Neuron (in vitro differentiated cells): ENCODE measurements at regions not wholly inside any gene's neighbourhood (a gene's known extent, or its start where the extent isn't known, plus 50 kb on each side); places are given as distances from the start of the nearest gene placed in this dataset.

Source experiments
- H2AFZ ChIP-seq: one replicate; pipeline ENCODE4 v1.6.1; 2013; ENCODE audit warnings: low read depth, mild to moderate bottlenecking, inconsistent platforms, low read length, moderate library complexity
- H3K27me3 ChIP-seq: one replicate; pipeline ENCODE4 v1.6.1; 2013; ENCODE audit warnings: low read length; ENCODE audit not compliant: insufficient read depth
- H3K36me3 ChIP-seq: one replicate; pipeline ENCODE4 v1.6.1; 2013; ENCODE audit warnings: low read length; ENCODE audit not compliant: insufficient read depth
- H3K4me1 ChIP-seq: one replicate; pipeline ENCODE4 v1.6.1; 2013; ENCODE audit warnings: low read length; ENCODE audit not compliant: insufficient read depth
- H3K4me3 ChIP-seq: 2 replicates; pipeline ENCODE4 v1.5.1; 2013; ENCODE audit warnings: mild to moderate bottlenecking, low read length, moderate library complexity
- H3K9me3 ChIP-seq: one replicate; pipeline ENCODE4 v1.6.1; 2013; ENCODE audit warnings: low read length

DNA sequence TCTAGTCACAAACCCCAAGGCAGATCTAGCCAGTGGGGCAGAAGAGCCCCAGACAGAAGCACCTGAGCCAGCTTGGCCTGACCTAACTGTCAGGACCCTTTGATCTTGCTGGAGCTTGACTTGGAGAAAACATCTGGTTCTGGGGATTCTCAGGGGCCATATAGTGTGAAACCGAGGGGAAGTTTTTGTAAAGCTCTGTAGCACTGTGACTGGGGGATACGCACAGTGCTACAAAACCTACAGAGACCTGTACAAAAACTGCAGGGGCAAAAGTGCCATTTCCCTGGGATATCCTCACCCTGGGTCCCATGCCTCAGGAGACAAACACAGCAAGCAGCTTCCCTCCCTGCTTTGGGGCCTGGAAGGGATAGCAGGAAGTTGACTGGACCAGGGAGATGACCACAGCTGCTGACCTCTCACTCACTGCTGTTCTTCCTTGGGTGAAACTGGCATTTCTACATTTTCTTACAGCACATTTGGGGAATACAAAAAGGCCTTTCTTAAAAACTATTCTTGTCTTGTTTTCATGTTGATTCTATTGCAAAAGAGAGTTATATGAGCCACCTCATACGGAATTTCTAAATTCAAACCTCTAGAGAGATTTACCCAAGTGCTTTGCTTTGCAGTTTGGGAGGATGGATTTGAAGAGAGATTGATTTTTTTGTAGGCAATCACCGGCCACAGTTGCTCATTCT is 140.0 kb downstream of the DAD1 start:
- Histone ChIP-seq H3K4me1 (peaks cover 5% of the 10 kb centered on the region), H3K9me3 (no peaks in the 10 kb centered on the region), H2AFZ (peak overlapping the region; percentile 6), H3K36me3 (no peaks in the 10 kb centered on the region), H3K27me3 (no peaks in the 10 kb centered on the region), H3K4me3 (no peak overlapping the region)

DNA sequence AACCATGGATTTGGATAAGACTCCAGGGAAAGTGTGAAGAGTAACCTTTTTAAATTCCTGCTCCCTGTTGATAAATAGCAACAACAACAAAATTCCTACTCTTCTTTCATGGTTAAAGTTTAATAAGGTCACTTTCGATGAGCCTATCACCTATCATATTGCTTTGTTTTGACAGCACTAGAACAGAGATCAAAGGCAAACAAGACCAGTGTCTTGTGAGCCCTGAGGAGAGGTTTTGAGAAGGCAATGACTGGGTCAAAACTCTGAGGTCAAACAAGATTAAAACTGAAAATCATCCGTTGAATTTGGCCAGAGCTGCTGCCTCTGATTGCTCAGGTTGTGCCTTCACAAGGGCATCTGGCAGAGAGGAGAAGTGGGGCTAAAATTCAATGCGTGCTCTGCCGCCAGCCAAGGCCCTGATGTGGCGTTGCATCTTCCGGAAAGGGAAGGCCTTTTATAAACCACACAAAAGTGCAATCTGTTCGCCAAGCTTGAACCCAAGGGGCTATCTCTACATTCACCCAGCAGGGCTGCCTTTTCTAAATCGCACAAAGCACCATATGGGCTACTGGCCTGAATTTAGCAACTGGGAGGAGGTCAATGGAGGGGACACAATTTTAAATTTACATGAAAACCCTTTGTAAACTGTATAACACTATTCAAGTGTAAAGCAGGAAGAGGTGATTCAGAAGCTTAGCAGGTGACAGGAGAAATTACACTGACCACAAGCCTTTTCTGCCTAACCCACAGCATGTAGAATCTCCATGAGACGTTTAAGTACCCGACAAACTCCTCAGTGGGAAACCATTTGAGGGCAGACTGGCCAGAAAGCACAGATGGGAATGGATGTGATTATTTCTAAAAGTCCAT is 140.8 kb downstream of the DAD1 start:
- H3K36me3 ChIP-seq, result no peaks in the 10 kb centered on the region
- no peaks in the 10 kb centered on the region for H3K9me3 ChIP-seq
- no peaks in the 10 kb centered on the region for H3K27me3 ChIP-seq
- peaks cover 5% of the 10 kb centered on the region for H3K4me1 ChIP-seq
- H2AFZ ChIP-seq, result peak overlapping the region; percentile 6
- H3K4me3 ChIP-seq, result no peak overlapping the region

DNA sequence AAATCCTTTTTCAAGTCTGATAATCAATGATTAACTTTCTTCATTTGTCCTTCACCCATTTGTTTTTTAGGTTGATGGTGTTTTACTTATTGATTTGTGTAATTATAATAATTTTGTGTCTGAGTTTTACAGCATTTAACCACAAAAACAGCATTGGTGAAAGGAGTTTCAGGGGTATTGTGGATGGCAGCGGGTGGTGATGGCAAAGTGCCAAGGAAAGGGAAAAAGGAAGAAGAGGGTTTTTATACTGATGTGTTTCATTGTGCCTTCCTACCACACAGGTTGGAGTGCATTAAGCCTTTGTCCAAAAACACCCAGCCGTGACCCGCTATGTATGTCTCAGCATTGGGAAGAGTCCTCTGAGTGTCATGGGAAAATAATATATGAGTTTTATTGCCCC is 150.3 kb downstream of the DAD1 start:
- Histone ChIP-seq H3K36me3 (no peaks in the 10 kb centered on the region), H3K4me1 (no peaks in the 10 kb centered on the region), H2AFZ (no peak overlapping the region), H3K9me3 (no peaks in the 10 kb centered on the region), H3K27me3 (no peaks in the 10 kb centered on the region), H3K4me3 (no peak overlapping the region)

DNA sequence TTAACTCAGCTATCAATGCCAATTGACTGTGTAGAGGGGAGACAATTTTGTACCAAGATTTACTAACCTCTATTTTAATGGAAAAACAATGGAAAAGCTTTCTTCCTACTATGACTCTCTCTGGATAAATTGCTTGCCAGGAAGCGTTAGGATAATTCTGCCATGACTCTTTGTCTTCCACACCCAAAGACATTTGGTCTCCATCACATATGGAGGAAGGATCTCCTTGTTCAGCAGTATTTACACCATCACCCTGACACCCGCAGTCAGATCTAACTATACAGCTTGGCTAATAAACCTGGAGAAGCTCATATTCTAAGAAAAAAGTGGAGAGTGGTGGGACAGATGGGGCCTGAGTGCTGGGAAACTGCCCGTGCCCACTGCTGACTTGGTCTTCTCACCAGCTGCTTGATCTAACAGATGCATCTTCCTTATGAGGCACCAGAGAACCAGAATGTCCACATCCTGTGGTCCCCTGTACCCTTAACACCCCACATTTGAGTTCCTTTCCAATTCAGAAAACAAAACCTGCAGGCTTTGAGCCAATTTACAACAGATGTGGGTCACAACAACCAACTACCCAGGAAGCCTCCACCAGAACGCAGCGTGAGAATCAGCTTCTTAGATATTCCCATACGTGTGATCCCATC is 154.0 kb downstream of the DAD1 start:
- no peaks in the 10 kb centered on the region for H3K27me3 ChIP-seq
- no peak overlapping the region for H3K4me3 ChIP-seq
- no peaks in the 10 kb centered on the region for H3K9me3 ChIP-seq
- H3K36me3 ChIP-seq, result no peaks in the 10 kb centered on the region
- H2AFZ ChIP-seq, result no peak overlapping the region
- peaks cover 12% of the 10 kb centered on the region for H3K4me1 ChIP-seq

DNA sequence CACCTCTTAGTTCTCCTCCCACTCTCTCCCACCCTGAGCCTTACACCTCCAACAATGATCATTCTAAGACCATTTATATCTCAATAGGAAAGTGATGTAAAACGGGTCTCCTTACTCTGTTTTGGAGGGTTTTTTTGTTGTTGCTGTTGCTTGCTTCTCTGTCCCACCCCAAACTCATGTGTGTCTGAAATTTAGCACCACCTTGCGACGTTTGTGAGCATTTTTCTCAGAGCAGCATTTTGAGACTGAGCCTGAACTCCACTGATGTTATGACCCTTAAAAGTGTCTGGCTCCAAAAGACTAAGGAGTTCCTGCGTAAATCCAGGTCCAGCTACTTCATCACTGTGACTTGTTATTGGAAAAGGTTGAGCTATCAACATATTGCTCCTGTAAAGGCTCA is 155.0 kb downstream of the DAD1 start:
- Histone ChIP-seq H3K27me3 (no peaks in the 10 kb centered on the region), H3K4me1 (peaks cover 20% of the 10 kb centered on the region), H3K4me3 (no peak overlapping the region), H3K9me3 (no peaks in the 10 kb centered on the region), H2AFZ (no peak overlapping the region), H3K36me3 (no peaks in the 10 kb centered on the region)

DNA sequence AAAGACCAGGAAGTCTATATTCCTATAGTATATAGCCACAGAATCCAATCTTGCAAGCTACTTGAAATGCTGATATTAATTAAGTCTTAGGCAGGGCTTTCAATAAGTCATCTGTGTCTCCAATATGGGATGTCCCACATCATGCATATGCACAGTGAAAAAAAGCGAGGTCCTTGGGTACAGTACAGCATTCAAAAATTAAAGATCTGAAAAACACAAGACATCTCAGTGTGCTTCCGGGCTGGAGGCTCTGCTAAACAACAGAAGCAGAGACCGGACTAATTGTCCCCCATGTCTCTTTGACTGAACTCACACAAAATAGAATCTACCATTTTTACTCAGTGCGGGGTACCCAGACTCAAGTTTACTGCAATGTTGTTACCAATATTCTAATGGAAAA is 156.0 kb downstream of the DAD1 start:
- Histone ChIP-seq H3K9me3 (no peaks in the 10 kb centered on the region), H3K36me3 (no peaks in the 10 kb centered on the region), H3K27me3 (no peaks in the 10 kb centered on the region), H2AFZ (no peak overlapping the region), H3K4me3 (no peak overlapping the region), H3K4me1 (peaks cover 29% of the 10 kb centered on the region)

DNA sequence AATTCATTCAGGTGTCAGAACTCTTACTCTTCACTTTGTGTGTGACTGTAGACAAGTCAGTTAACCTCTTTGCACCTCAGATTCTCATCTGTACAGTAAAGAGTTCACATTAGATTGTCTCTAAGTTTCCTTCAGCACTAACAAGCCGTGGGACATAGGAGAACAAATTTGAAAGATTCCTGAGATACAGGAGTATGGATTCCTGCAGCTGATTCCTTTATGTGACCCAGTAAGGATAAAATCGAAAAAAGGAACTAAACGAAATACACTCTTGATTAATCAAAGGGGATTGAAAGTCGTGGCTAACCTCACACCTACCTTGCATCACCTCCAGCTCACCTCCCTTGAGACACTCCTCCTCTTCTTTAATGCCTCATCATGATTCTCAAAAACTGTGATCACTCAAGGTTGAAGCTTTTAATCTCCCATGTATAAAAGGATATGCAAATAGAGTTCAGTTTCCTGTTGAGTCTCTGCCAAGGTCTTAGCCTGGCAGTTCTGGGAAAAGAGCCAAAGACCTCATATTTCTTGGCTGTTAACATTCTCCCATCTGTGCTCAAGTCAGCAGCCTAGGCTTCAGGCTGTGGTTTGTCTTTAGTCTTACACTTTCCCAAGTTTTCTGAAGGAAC is 156.6 kb downstream of the DAD1 start:
- no peaks in the 10 kb centered on the region for H3K27me3 ChIP-seq
- H3K4me1 ChIP-seq, result peaks cover 35% of the 10 kb centered on the region
- H3K9me3 ChIP-seq, result no peaks in the 10 kb centered on the region
- H2AFZ ChIP-seq, result no peak overlapping the region
- no peaks in the 10 kb centered on the region for H3K36me3 ChIP-seq
- no peak overlapping the region for H3K4me3 ChIP-seq

DNA sequence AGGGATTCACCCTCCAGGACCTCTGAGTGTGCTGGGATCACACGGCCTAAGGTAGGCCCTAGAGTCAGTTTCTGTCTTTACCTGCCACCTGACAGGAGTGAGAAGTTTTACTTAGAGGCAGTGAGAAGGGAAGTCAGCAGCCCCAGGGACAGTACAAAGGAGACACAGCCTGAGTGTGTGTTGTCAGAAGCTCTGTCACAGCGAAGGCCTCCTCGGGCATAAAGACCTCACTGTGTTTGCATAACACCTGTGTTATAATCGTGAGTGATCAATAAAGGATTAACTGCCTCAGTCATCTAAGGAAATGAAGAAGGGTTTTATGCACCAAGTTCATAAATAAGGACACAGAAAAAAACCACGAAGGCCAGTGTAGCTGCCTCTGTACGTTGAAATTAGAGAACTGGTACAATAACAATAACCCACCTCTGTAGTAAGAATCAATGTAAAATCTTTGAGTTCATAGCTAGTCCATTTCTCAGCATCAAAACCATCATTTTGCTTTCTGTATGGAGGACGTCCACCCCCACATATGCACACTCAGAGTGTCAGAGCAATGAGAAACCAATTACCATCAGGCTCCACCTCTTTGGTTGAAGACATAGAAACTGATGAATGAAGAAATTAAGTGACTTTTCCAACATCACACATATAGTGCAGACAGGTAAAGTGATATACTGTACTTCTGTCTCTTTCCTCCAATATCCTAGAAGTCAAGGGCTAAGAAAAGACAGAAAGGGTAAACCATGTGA is 159.3 kb downstream of the DAD1 start:
- no peaks in the 10 kb centered on the region for H3K9me3 ChIP-seq
- H3K4me1 ChIP-seq, result peaks cover 46% of the 10 kb centered on the region
- H3K4me3 ChIP-seq, result no peak overlapping the region
- H2AFZ ChIP-seq, result no peak overlapping the region
- H3K36me3 ChIP-seq, result no peaks in the 10 kb centered on the region
- H3K27me3 ChIP-seq, result no peaks in the 10 kb centered on the region

DNA sequence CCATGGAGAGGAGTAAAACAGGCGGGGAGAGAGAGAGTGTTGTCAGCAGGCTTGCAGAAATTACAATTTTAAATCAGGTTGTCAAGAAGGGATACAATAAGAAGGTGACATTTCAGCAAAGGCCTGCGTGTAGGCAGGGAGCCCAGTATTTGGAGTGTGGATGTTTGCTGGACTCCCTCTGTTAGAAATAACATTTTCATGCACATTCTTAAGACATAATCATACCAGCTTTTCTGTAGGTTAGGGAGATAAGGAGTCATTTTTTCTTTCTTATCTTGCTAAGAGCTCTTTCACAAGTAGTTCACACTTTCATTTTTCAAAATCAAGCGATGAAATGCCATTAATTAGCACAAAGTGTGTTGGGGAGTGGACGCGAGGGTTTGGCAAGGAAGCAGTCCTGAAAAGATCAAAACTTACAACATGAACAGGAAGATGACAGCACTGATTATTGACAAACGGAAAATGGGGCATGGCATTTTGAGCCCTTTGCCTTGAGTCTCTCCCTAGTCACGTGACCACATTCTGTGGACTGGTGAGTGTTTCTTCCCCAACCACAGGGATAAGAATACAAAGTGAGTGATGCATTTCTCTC is 160.2 kb downstream of the DAD1 start:
- H3K4me1 ChIP-seq, result peaks cover 46% of the 10 kb centered on the region
- no peak overlapping the region for H3K4me3 ChIP-seq
- no peak overlapping the region for H2AFZ ChIP-seq
- H3K36me3 ChIP-seq, result no peaks in the 10 kb centered on the region
- no peaks in the 10 kb centered on the region for H3K27me3 ChIP-seq
- no peaks in the 10 kb centered on the region for H3K9me3 ChIP-seq

DNA sequence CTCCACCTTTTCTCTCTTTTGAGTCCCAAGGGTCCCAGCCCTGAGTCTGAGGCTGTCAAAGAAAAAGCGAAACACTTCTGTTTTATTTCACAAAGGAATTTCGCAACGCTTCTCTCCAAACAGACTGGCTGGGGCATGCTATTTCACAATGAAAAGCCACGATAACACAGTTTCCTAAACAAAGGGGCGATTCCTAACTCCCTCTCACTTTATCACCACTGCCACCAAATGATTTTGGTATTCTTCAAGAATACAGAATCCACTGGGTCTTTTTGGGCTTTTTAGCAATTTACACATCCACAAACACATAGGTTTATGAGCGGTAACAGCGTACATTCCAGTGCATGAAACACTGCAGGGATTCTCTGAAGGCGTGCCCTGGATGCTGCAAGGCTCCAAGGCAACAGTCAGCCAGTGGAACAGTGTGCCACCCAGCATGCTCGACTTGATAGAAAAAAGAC is 161.2 kb downstream of the DAD1 start:
- Histone ChIP-seq H3K4me3 (peak overlapping the region; percentile 43), H3K9me3 (no peaks in the 10 kb centered on the region), H2AFZ (no peak overlapping the region), H3K36me3 (no peaks in the 10 kb centered on the region), H3K4me1 (peaks cover 41% of the 10 kb centered on the region), H3K27me3 (no peaks in the 10 kb centered on the region)

DNA sequence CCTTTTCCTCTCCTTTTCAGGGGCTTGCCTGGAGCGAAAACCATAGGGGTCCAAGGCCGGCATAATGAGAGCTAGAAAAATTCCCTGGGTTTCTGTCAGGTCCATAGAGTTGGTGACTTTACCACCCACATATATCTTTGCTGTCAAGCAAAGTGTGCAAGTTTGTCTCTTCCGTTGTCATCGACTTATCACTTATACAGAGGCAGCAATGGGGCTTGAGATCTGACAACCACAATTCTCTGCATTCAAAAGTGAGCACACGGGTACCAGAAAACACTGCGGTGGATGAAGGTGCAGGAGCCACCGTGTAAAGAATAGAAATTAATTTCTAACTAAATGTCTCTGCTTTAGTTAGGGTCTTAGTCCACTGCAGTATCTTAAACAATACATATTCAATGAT is 162.3 kb downstream of the DAD1 start:
- Histone ChIP-seq H3K36me3 (no peaks in the 10 kb centered on the region), H3K9me3 (no peaks in the 10 kb centered on the region), H3K4me1 (peaks cover 34% of the 10 kb centered on the region), H3K4me3 (no peak overlapping the region), H3K27me3 (no peaks in the 10 kb centered on the region), H2AFZ (no peak overlapping the region)

DNA sequence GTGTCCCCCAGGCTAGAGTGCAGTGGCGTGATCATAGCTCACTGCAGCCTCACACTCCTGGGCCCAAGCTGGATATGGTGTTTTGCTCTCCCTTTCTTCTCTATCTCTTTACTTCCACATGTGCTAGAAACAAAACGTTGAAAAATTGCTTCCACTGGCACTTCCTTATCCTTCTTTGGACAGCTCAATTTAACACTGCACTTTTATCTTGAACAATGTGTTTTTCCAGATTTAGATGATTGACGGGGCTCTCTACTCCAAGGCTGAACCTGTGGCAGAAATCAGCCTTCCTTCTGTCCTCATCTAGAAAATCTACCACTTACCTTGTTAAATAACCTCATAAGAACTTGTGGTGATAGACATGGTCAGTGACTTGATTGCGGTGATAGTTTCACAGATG is 165.1 kb downstream of the DAD1 start:
- Histone ChIP-seq H3K9me3 (no peaks in the 10 kb centered on the region), H3K4me1 (peaks cover 26% of the 10 kb centered on the region), H3K4me3 (no peak overlapping the region), H2AFZ (no peak overlapping the region), H3K36me3 (no peaks in the 10 kb centered on the region), H3K27me3 (no peaks in the 10 kb centered on the region)
